ENCODE measurements at regions not wholly inside any gene's neighbourhood (a gene's known extent, or its start where the extent isn't known, plus 50 kb on each side); places are given as distances from the start of the nearest gene placed in this dataset.

- ATAC-seq (no peak), DNase-seq (no peak)
- Mint-ChIP-seq H3K9me3 (peaks cover 4% of the 10 kb centered on the region), H3K27me3 (ENCODE audit: low read depth) (no peaks in the 10 kb centered on the region), H3K4me3 (no peak overlapping the region), H3K36me3 (ENCODE audit: insufficient read depth) (no peaks in the 10 kb centered on the region), H3K4me1 (ENCODE audit: low read depth) (no peaks in the 10 kb centered on the region)
These were observed 128.3 kb upstream of the SEMA6D start for GRCh38 chr15:47588958-47589357.

- Mint-ChIP-seq H3K36me3 (ENCODE audit: insufficient read depth) (no peaks in the 10 kb centered on the region), H3K4me3 (no peak overlapping the region), H3K27me3 (ENCODE audit: low read depth) (no peaks in the 10 kb centered on the region), H3K9me3 (no peaks in the 10 kb centered on the region), H3K4me1 (ENCODE audit: low read depth) (no peaks in the 10 kb centered on the region)
- ATAC-seq (no peak), DNase-seq (no peak)
These were observed 118.3 kb upstream of the SEMA6D start for GRCh38 chr15:47598996-47599395.

- Mint-ChIP-seq H3K4me3 (no peak overlapping the region), H3K9me3 (no peaks in the 10 kb centered on the region), H3K27me3 (ENCODE audit: low read depth) (no peaks in the 10 kb centered on the region), H3K36me3 (ENCODE audit: insufficient read depth) (no peaks in the 10 kb centered on the region), H3K4me1 (ENCODE audit: low read depth) (no peaks in the 10 kb centered on the region)
- ATAC-seq (no peak), DNase-seq (no peak)
These were observed 117.5 kb upstream of the SEMA6D start for GRCh38 chr15:47599806-47600205.

- no peak overlapping the region for H3K4me3 Mint-ChIP-seq
- no peak for ATAC-seq
These were observed 115.2 kb upstream of the SEMA6D start for GRCh38 chr15:47602121-47602520.

GRCh38 chr15:47603026-47603425 lies 114.3 kb upstream of the SEMA6D start:
- ATAC-seq, result no peak

More at GRCh38 chr15:47602121-47602520, 115.2 kb upstream of the SEMA6D start:
- no peaks in the 10 kb centered on the region for H3K9me3 Mint-ChIP-seq
- H3K27me3 Mint-ChIP-seq (ENCODE audit: low read depth), result no peaks in the 10 kb centered on the region
- no peaks in the 10 kb centered on the region for H3K4me1 Mint-ChIP-seq (ENCODE audit: low read depth)
- H3K36me3 Mint-ChIP-seq (ENCODE audit: insufficient read depth), result no peaks in the 10 kb centered on the region
- no peak for DNase-seq

GRCh38 chr15:47607695-47608094 lies 109.6 kb upstream of the SEMA6D start:
- DNase-seq, result no peak
- no peak overlapping the region for H3K4me3 Mint-ChIP-seq
- H3K36me3 Mint-ChIP-seq (ENCODE audit: insufficient read depth), result no peaks in the 10 kb centered on the region
- H3K4me1 Mint-ChIP-seq (ENCODE audit: low read depth), result no peaks in the 10 kb centered on the region
- ATAC-seq, result no peak
- H3K9me3 Mint-ChIP-seq, result no peaks in the 10 kb centered on the region
- peaks cover 5% of the 10 kb centered on the region for H3K27me3 Mint-ChIP-seq (ENCODE audit: low read depth)

More at GRCh38 chr15:47603026-47603425, 114.3 kb upstream of the SEMA6D start:
- no peaks in the 10 kb centered on the region for H3K27me3 Mint-ChIP-seq (ENCODE audit: low read depth)
- no peaks in the 10 kb centered on the region for H3K36me3 Mint-ChIP-seq (ENCODE audit: insufficient read depth)
- no peaks in the 10 kb centered on the region for H3K4me1 Mint-ChIP-seq (ENCODE audit: low read depth)
- no peak for DNase-seq
- H3K4me3 Mint-ChIP-seq, result no peak overlapping the region
- no peaks in the 10 kb centered on the region for H3K9me3 Mint-ChIP-seq

GRCh38 chr15:47609693-47610092 lies 107.6 kb upstream of the SEMA6D start:
- no peak for ATAC-seq
- DNase-seq, result no peak
- Mint-ChIP-seq H3K36me3 (ENCODE audit: insufficient read depth) (no peaks in the 10 kb centered on the region), H3K9me3 (peaks cover 4% of the 10 kb centered on the region), H3K4me1 (ENCODE audit: low read depth) (no peaks in the 10 kb centered on the region), H3K27me3 (ENCODE audit: low read depth) (peaks cover 5% of the 10 kb centered on the region), H3K4me3 (no peak overlapping the region)

GRCh38 chr15:47610736-47611135 lies 106.6 kb upstream of the SEMA6D start:
- H3K9me3 Mint-ChIP-seq, result peaks cover 4% of the 10 kb centered on the region
- no peaks in the 10 kb centered on the region for H3K4me1 Mint-ChIP-seq (ENCODE audit: low read depth)
- ATAC-seq (no peak), DNase-seq (no peak)
- peaks cover 5% of the 10 kb centered on the region for H3K27me3 Mint-ChIP-seq (ENCODE audit: low read depth)
- no peaks in the 10 kb centered on the region for H3K36me3 Mint-ChIP-seq (ENCODE audit: insufficient read depth)
- H3K4me3 Mint-ChIP-seq, result no peak overlapping the region

- Mint-ChIP-seq H3K27me3 (ENCODE audit: low read depth) (peaks cover 5% of the 10 kb centered on the region), H3K4me1 (ENCODE audit: low read depth) (no peaks in the 10 kb centered on the region), H3K36me3 (ENCODE audit: insufficient read depth) (no peaks in the 10 kb centered on the region), H3K4me3 (no peak overlapping the region), H3K9me3 (peaks cover 4% of the 10 kb centered on the region)
- DNase-seq (no peak), ATAC-seq (no peak)
These were observed 102.8 kb upstream of the SEMA6D start for GRCh38 chr15:47614360-47615011.

GRCh38 chr15:47616876-47617275 lies 100.4 kb upstream of the SEMA6D start:
- no peaks in the 10 kb centered on the region for H3K36me3 Mint-ChIP-seq (ENCODE audit: insufficient read depth)
- H3K9me3 Mint-ChIP-seq, result peaks cover 4% of the 10 kb centered on the region
- no peaks in the 10 kb centered on the region for H3K4me1 Mint-ChIP-seq (ENCODE audit: low read depth)
- no peaks in the 10 kb centered on the region for H3K27me3 Mint-ChIP-seq (ENCODE audit: low read depth)
- no peak for DNase-seq
- ATAC-seq, result no peak
- no peak overlapping the region for H3K4me3 Mint-ChIP-seq

GRCh38 chr15:47618241-47618640 lies 99.1 kb upstream of the SEMA6D start:
- Mint-ChIP-seq H3K27me3 (ENCODE audit: low read depth) (no peaks in the 10 kb centered on the region), H3K4me1 (ENCODE audit: low read depth) (no peaks in the 10 kb centered on the region), H3K9me3 (peaks cover 4% of the 10 kb centered on the region), H3K36me3 (ENCODE audit: insufficient read depth) (no peaks in the 10 kb centered on the region), H3K4me3 (no peak overlapping the region)
- ATAC-seq (no peak), DNase-seq (no peak)

GRCh38 chr15:47620960-47621681 lies 96.2 kb upstream of the SEMA6D start:
- Mint-ChIP-seq H3K4me3 (no peak overlapping the region), H3K4me1 (ENCODE audit: low read depth) (no peaks in the 10 kb centered on the region), H3K27me3 (ENCODE audit: low read depth) (no peaks in the 10 kb centered on the region), H3K9me3 (no peaks in the 10 kb centered on the region), H3K36me3 (ENCODE audit: insufficient read depth) (no peaks in the 10 kb centered on the region)
- ATAC-seq (no peak), DNase-seq (no peak)

GRCh38 chr15:47622055-47622454 lies 95.2 kb upstream of the SEMA6D start:
- no peak for DNase-seq
- ATAC-seq, result no peak
- Mint-ChIP-seq H3K36me3 (ENCODE audit: insufficient read depth) (no peaks in the 10 kb centered on the region), H3K4me3 (no peak overlapping the region), H3K9me3 (no peaks in the 10 kb centered on the region), H3K4me1 (ENCODE audit: low read depth) (no peaks in the 10 kb centered on the region), H3K27me3 (ENCODE audit: low read depth) (no peaks in the 10 kb centered on the region)

GRCh38 chr15:47624503-47624902 lies 92.8 kb upstream of the SEMA6D start:
- no peak for ATAC-seq
- H3K4me3 Mint-ChIP-seq, result no peak overlapping the region
- no peaks in the 10 kb centered on the region for H3K4me1 Mint-ChIP-seq (ENCODE audit: low read depth)
- DNase-seq, result no peak
- no peaks in the 10 kb centered on the region for H3K9me3 Mint-ChIP-seq
- H3K36me3 Mint-ChIP-seq (ENCODE audit: insufficient read depth), result no peaks in the 10 kb centered on the region
- H3K27me3 Mint-ChIP-seq (ENCODE audit: low read depth), result no peaks in the 10 kb centered on the region

- peaks cover 3% of the 10 kb centered on the region for H3K9me3 Mint-ChIP-seq
- H3K4me1 Mint-ChIP-seq (ENCODE audit: low read depth), result no peaks in the 10 kb centered on the region
- no peaks in the 10 kb centered on the region for H3K27me3 Mint-ChIP-seq (ENCODE audit: low read depth)
- H3K36me3 Mint-ChIP-seq (ENCODE audit: insufficient read depth), result no peaks in the 10 kb centered on the region
- DNase-seq, result no peak
- ATAC-seq, result no peak
- H3K4me3 Mint-ChIP-seq, result no peak overlapping the region
These were observed 78.3 kb upstream of the SEMA6D start for GRCh38 chr15:47639042-47639441.

All from activated T-cell treated with anti-CD3 and anti-CD28 coated beads, Interleukin-2, amount 50 U/mL, for 4 hours (primary cell).